ENCODE measurements at regions not wholly inside any gene's neighbourhood (a gene's known extent, or its start where the extent isn't known, plus 50 kb on each side); places are given as distances from the start of the nearest gene placed in this dataset.

GRCh38 chr10:83994325-83994724 is 145.0 kb upstream of the GHITM start:
- no peak for TF ChIP-seq FOSL1 (IDR thresholded peaks at IDR 0.05; ENCODE audit: insufficient read depth, low read depth, low read length)
- TF ChIP-seq ATF3 (IDR thresholded peaks at IDR 0.05; ENCODE audit: insufficient read depth, low read depth, low read length) = no peak
- no peak for TF ChIP-seq TAF1 (IDR thresholded peaks at IDR 0.05; ENCODE audit: low read depth, low read length)
- TF ChIP-seq CTCF (IDR thresholded peaks at IDR 0.05; ENCODE audit: control extremely low read depth in 1 of 3, insufficient read depth in 1 of 3, low read depth in 1 of 3, low read length in 3 of 3) = no peak
- TF ChIP-seq EP300 (IDR thresholded peaks at IDR 0.05; ENCODE audit: borderline replicate concordance in 1 of 2, low read depth in 2 of 2, low read length in 2 of 2) = no peak
- no peak for TF ChIP-seq MAX (IDR thresholded peaks at IDR 0.05)
- no peak for TF ChIP-seq PHF8 (conservative IDR thresholded peaks at IDR 0.05; ENCODE audit: low read depth, low read length)
- TF ChIP-seq RAD21 (IDR thresholded peaks at IDR 0.05 in 1 of 2, conservative IDR thresholded peaks at IDR 0.05 in 1 of 2; ENCODE audit: low read depth in 2 of 2, low read length in 2 of 2) = no peak
- TF ChIP-seq POLR2A (IDR thresholded peaks at IDR 0.05; ENCODE audit: control extremely low read depth in 1 of 2, low read depth in 2 of 2, low read length in 2 of 2) = no peak
- no peak for TF ChIP-seq SP1 (IDR thresholded peaks at IDR 0.05; ENCODE audit: low read depth, low read length)
- TF ChIP-seq RXRA (IDR thresholded peaks at IDR 0.05; ENCODE audit: insufficient read depth, low read depth, low read length) = no peak
- no peak for TF ChIP-seq CREB1 (IDR thresholded peaks at IDR 0.05)
